Epidermal melanocyte (primary cell): ENCODE measurements at regions not wholly inside any gene's neighbourhood (a gene's known extent, or its start where the extent isn't known, plus 50 kb on each side); places are given as distances from the start of the nearest gene placed in this dataset.

Source experiments
- DNase-seq: peaks from one replicate; pipeline ENCODE4 v3.0.0; 2011; ENCODE audit warnings: low spot score; ENCODE audit not compliant: insufficient read length

GRCh38 chr5:60196385-60197113 is 303.0 kb upstream of the PDE4D start:
- peak; percentile 75 for DNase-seq

- DNase-seq = no peak
Observed at GRCh38 chr5:60195551-60195950, 302.0 kb upstream of the PDE4D start.

- DNase-seq = no peak
Observed at GRCh38 chr5:60195083-60195482, 301.6 kb upstream of the PDE4D start.

- no peak for DNase-seq
Observed at GRCh38 chr5:60185231-60186099, 291.9 kb upstream of the PDE4D start.

GRCh38 chr5:60184606-60185005 is 291.1 kb upstream of the PDE4D start:
- DNase-seq = peak; percentile 32

- no peak for DNase-seq
Observed at GRCh38 chr5:60183881-60184280, 290.4 kb upstream of the PDE4D start.

- no peak for DNase-seq
Observed at GRCh38 chr5:60178101-60178500, 284.6 kb upstream of the PDE4D start.

GRCh38 chr5:60177596-60177995 is 284.1 kb upstream of the PDE4D start:
- DNase-seq = no peak

- no peak for DNase-seq
Observed at GRCh38 chr5:60173667-60174066, 280.1 kb upstream of the PDE4D start.

- DNase-seq = no peak
Observed at GRCh38 chr5:60163762-60164161, 270.2 kb upstream of the PDE4D start.

- no peak for DNase-seq
Observed at GRCh38 chr5:60162441-60162840, 268.9 kb upstream of the PDE4D start.

GRCh38 chr5:60161340-60161934 is 267.9 kb upstream of the PDE4D start:
- DNase-seq = no peak

- no peak for DNase-seq
Observed at GRCh38 chr5:60149081-60149480, 255.6 kb upstream of the PDE4D start.

GRCh38 chr5:60148366-60148765 is 254.8 kb upstream of the PDE4D start:
- no peak for DNase-seq

- DNase-seq = no peak
Observed at GRCh38 chr5:60147791-60148190, 254.3 kb upstream of the PDE4D start.

- DNase-seq = no peak
Observed at GRCh38 chr5:60143942-60144549, 250.5 kb upstream of the PDE4D start.

GRCh38 chr5:60141119-60141518 is 247.6 kb upstream of the PDE4D start:
- no peak for DNase-seq

- no peak for DNase-seq
Observed at GRCh38 chr5:60136841-60137240, 243.3 kb upstream of the PDE4D start.

- DNase-seq = no peak
Observed at GRCh38 chr5:60131504-60131903, 238.0 kb upstream of the PDE4D start.

GRCh38 chr5:60125636-60126035 is 232.1 kb upstream of the PDE4D start:
- DNase-seq = no peak

GRCh38 chr5:60102961-60103693 is 209.6 kb upstream of the PDE4D start:
- peak; percentile 31 for DNase-seq
